ENCODE measurements at regions not wholly inside any gene's neighbourhood (a gene's known extent, or its start where the extent isn't known, plus 50 kb on each side); places are given as distances from the start of the nearest gene placed in this dataset.

- H3K36me3 ChIP-seq = no peaks in the 10 kb centered on the region
- H3K27me3 ChIP-seq (ENCODE audit: insufficient read depth, low read depth, severe bottlenecking) = no peaks in the 10 kb centered on the region
- no peak overlapping the region for H3K27ac ChIP-seq
- peaks cover 14% of the 10 kb centered on the region for H3K9me3 ChIP-seq (ENCODE audit: severe bottlenecking)
- H3K4me3 ChIP-seq (ENCODE audit: low read depth, low read length) = no peak overlapping the region
- TF ChIP-seq, protein P1, sequence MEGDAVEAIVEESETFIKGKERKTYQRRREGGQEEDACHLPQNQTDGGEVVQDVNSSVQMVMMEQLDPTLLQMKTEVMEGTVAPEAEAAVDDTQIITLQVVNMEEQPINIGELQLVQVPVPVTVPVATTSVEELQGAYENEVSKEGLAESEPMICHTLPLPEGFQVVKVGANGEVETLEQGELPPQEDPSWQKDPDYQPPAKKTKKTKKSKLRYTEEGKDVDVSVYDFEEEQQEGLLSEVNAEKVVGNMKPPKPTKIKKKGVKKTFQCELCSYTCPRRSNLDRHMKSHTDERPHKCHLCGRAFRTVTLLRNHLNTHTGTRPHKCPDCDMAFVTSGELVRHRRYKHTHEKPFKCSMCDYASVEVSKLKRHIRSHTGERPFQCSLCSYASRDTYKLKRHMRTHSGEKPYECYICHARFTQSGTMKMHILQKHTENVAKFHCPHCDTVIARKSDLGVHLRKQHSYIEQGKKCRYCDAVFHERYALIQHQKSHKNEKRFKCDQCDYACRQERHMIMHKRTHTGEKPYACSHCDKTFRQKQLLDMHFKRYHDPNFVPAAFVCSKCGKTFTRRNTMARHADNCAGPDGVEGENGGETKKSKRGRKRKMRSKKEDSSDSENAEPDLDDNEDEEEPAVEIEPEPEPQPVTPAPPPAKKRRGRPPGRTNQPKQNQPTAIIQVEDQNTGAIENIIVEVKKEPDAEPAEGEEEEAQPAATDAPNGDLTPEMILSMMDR (IDR thresholded peaks at IDR 0.05; ENCODE audit: low read depth, low read length) = no peak
- DNase-seq = no peak
Observed at GRCh38 chr5:56330167-56330566, 97.0 kb upstream of the ANKRD55 start.

- H3K4me3 ChIP-seq (ENCODE audit: low read depth, low read length) = no peak overlapping the region
- peaks cover 8% of the 10 kb centered on the region for H3K9me3 ChIP-seq (ENCODE audit: severe bottlenecking)
- no peaks in the 10 kb centered on the region for H3K27me3 ChIP-seq (ENCODE audit: insufficient read depth, low read depth, severe bottlenecking)
- no peak overlapping the region for H3K27ac ChIP-seq
- H3K36me3 ChIP-seq = no peaks in the 10 kb centered on the region
- DNase-seq = no peak
- TF ChIP-seq, protein P1 (IDR thresholded peaks at IDR 0.05; ENCODE audit: low read depth, low read length) = no peak
Observed at GRCh38 chr5:56329652-56330051, 96.5 kb upstream of the ANKRD55 start.

DNA sequence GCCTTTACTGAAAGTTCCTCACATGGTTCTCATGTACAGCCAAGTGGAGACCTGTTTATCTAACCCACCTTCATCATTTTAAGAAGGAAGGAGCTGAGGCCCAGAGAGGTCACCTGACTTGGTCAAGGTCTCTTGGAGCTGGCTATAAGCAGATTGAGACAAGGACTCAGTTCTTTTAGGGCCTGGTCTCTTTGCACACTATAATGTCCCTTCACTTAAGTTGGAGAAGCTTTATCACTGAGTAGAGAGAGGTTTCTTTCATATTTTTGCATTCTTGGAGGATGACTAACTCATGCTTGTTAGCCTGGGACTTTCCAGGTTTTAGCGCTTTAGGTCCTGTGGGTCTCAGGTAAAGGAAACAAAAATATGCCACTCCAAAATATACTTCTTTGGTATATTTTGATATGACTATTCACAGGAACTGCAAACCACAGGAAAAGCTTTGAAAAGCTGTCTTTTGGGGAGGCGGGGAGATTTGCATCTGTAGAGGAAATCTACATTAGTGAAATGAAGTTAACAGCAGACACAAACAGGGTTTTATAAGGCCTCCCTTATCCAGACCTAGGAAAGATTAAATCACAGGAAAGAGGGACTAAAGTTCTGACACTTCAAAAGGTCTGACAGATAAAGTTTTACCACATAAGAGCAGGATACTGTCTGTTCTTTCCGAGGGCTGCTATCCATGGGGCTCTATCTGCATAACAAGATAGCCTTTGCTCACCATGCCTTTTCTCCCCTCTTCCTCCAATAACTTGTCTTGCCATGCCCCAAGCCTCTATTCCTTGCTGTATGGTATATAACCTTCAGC, 95.8 kb upstream of the ANKRD55 start:
- DNase-seq = no peak
- H3K27me3 ChIP-seq (ENCODE audit: insufficient read depth, low read depth, severe bottlenecking) = no peaks in the 10 kb centered on the region
- TF ChIP-seq, protein P1 (IDR thresholded peaks at IDR 0.05; ENCODE audit: low read depth, low read length) = no peak
- H3K9me3 ChIP-seq (ENCODE audit: severe bottlenecking) = peaks cover 5% of the 10 kb centered on the region
- H3K4me3 ChIP-seq (ENCODE audit: low read depth, low read length) = no peak overlapping the region
- no peaks in the 10 kb centered on the region for H3K36me3 ChIP-seq
- no peak overlapping the region for H3K27ac ChIP-seq

DNA sequence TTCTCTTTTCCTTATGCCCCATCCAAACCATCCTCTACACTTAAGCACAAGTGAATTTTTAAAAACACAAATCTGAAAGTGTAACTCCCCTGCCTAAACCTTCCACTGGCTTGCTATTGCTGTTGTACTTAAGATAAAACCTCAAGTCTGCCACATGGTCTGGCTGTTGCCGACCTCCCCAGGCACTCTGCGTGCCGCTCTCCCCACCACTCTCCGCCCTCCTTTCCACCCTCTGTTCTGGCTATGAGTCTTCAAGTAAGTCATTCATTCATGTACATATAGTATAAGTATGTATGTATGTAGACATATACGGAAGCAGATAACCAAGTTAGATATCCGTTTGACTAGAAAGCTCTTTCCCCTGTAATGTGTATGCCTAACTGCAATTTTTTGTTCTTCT, 94.7 kb upstream of the ANKRD55 start:
- TF ChIP-seq, protein P1 (IDR thresholded peaks at IDR 0.05; ENCODE audit: low read depth, low read length) = no peak
- no peaks in the 10 kb centered on the region for H3K36me3 ChIP-seq
- H3K27me3 ChIP-seq (ENCODE audit: insufficient read depth, low read depth, severe bottlenecking) = no peaks in the 10 kb centered on the region
- H3K9me3 ChIP-seq (ENCODE audit: severe bottlenecking) = no peaks in the 10 kb centered on the region
- no peak overlapping the region for H3K27ac ChIP-seq
- H3K4me3 ChIP-seq (ENCODE audit: low read depth, low read length) = no peak overlapping the region
- no peak for DNase-seq

DNA sequence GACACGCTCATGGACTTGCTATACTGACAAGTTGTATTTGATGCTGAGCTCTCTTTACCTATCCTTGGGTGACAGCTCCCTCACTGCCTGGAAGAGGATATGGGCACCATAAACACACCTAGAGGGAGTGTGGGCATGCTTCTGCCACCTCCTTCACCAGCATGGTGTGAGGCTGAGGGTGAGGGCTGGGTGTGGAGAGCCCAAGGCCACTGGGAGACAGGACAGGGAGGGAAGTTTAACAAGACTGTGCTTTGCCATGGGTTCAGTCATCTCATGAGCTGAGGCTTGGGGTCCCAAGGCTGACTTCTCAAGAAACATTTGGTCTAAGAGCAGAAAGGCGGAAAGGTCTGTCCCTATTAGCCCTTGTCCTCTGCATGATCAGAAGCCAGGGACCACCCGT, 93.6 kb upstream of the ANKRD55 start:
- Histone ChIP-seq H3K27me3 (ENCODE audit: insufficient read depth, low read depth, severe bottlenecking) (no peaks in the 10 kb centered on the region), H3K4me3 (ENCODE audit: low read depth, low read length) (no peak overlapping the region), H3K36me3 (no peaks in the 10 kb centered on the region), H3K9me3 (ENCODE audit: severe bottlenecking) (no peaks in the 10 kb centered on the region), H3K27ac (no peak overlapping the region)
- DNase-seq = no peak
- TF ChIP-seq, protein P1 (IDR thresholded peaks at IDR 0.05; ENCODE audit: low read depth, low read length) = no peak

- H3K27ac ChIP-seq = no peak overlapping the region
- no peaks in the 10 kb centered on the region for H3K27me3 ChIP-seq (ENCODE audit: insufficient read depth, low read depth, severe bottlenecking)
- no peak overlapping the region for H3K4me3 ChIP-seq (ENCODE audit: low read depth, low read length)
- no peak for DNase-seq
- TF ChIP-seq, protein P1 (IDR thresholded peaks at IDR 0.05; ENCODE audit: low read depth, low read length) = no peak
- H3K9me3 ChIP-seq (ENCODE audit: severe bottlenecking) = no peaks in the 10 kb centered on the region
- H3K36me3 ChIP-seq = no peaks in the 10 kb centered on the region
Observed at GRCh38 chr5:56326116-56326515, 93.0 kb upstream of the ANKRD55 start.
